ENCODE measurements at regions not wholly inside any gene's neighbourhood (a gene's known extent, or its start where the extent isn't known, plus 50 kb on each side); places are given as distances from the start of the nearest gene placed in this dataset.

- Histone ChIP-seq H3K27ac (no peak overlapping the region), H3K4me3 (no peak overlapping the region), H3K27me3 (replicated peaks; ENCODE audit: insufficient read depth) (no peaks in the 10 kb centered on the region), H3K9me3 (no peaks in the 10 kb centered on the region), H3K36me3 (no peaks in the 10 kb centered on the region), H3K4me1 (replicated peaks) (no peaks in the 10 kb centered on the region)
- WGBS = 92% methylated on average over 6 of the region's 6 CpGs
- TF ChIP-seq POLR2A (IDR thresholded peaks at IDR 0.05) (no peak), CTCF (IDR thresholded peaks at IDR 0.05) (no peak), POLR2AphosphoS5 (IDR thresholded peaks at IDR 0.05) (no peak)
- no peak for DNase-seq (ENCODE audit: low spot score)
- intact Hi-C loops (cut with DNase I) = loop anchor here (2.0 to 10.0 kb wide), 4 partner anchors 332 to 647 kb away; partner anchors contain the start of genes CDC73, GLRX2 and RGS2
These were observed 100.2 kb upstream of the RGS1 start for GRCh38 chr1:192475329-192475728.

DNA sequence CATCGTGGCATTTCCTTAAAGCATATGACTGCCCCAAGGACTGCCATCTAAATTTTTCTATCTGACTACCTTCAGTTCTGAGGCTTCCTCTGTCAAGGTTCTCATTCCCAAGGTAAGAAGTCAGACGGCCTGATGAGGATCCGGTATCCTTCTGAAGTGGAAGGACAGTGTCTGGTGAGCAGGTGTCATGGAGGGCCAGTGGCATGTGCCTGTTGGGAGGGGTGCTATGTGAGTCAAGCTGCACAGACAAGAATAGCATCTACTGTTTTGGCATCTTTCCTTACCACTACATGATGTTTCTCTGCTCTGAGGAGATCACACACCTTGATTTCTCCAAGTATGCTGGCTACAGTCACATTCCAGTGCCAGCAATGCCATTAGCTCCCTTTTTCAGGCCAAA lies 99.6 kb upstream of the RGS1 start:
- no peaks in the 10 kb centered on the region for H3K9me3 ChIP-seq
- no peak for TF ChIP-seq POLR2AphosphoS5 (IDR thresholded peaks at IDR 0.05)
- no peak for TF ChIP-seq POLR2A (IDR thresholded peaks at IDR 0.05)
- no peak for TF ChIP-seq CTCF (IDR thresholded peaks at IDR 0.05)
- no peaks in the 10 kb centered on the region for H3K27me3 ChIP-seq (replicated peaks; ENCODE audit: insufficient read depth)
- H3K4me3 ChIP-seq = no peak overlapping the region
- no peak overlapping the region for H3K27ac ChIP-seq
- no peaks in the 10 kb centered on the region for H3K4me1 ChIP-seq (replicated peaks)
- 89% methylated on average over 3 of the region's 3 CpGs for WGBS
- no peak for DNase-seq (ENCODE audit: low spot score)
- no peaks in the 10 kb centered on the region for H3K36me3 ChIP-seq
- intact Hi-C loops (cut with DNase I) = loop anchor here (2.0 to 10.0 kb wide), 5 partner anchors 133 to 646 kb away; partner anchors contain the start of genes CDC73, GLRX2 and RGS2

DNA sequence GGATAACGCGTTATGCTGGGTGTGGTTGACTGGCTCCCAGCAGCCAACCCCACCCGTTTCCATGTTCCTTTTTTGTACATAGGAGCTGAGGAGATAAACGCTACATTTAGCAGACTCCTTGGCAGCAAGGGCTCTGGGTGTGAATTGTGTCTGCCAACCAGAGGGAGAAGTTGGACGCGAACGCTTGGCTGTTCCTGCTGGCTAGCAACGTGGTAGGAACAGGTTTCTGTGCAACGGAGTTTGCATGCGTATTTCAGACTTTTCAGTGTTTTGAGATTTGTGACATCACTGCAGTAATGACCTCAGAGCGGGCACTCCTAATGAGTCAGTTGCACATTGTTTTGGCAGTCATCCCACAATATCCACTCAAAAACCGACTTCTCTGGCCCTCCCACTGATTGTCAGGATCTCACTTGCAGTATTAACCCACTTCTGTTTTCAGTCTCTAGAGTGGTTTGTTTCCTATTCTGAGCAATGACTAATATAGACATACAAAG lies 98.7 kb upstream of the RGS1 start:
- TF ChIP-seq CTCF (IDR thresholded peaks at IDR 0.05) (no peak), POLR2A (IDR thresholded peaks at IDR 0.05) (no peak), POLR2AphosphoS5 (IDR thresholded peaks at IDR 0.05) (no peak)
- Histone ChIP-seq H3K36me3 (no peaks in the 10 kb centered on the region), H3K27ac (no peak overlapping the region), H3K4me3 (no peak overlapping the region), H3K4me1 (replicated peaks) (no peaks in the 10 kb centered on the region), H3K27me3 (replicated peaks; ENCODE audit: insufficient read depth) (no peaks in the 10 kb centered on the region), H3K9me3 (no peaks in the 10 kb centered on the region)
- DNase-seq (ENCODE audit: low spot score) = no peak
- intact Hi-C loops (cut with DNase I) = loop anchor here (1.0 to 10.0 kb wide), 5 partner anchors 103 to 645 kb away; partner anchors contain the start of genes CDC73, GLRX2 and RGS2
- WGBS = 67% methylated on average over 12 of the region's 12 CpGs

DNA sequence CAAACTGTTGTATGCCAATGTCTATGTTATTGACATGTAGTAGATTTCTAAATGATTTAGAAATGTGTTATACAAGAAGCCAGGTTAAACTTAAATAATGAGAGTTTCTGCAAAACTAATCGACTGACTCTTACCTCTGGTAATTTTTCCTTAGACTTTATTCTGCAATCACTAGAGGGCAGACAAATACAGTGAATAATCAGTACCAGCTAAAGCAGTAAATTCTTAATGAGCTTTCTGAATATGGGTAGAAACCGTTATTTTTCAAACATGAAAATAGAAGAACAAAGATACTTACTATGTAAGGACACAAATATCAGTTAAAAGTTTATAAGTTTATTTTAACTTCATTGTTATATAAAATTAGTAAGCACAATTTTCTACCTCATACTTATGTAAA lies 97.9 kb upstream of the RGS1 start:
- Histone ChIP-seq H3K27ac (no peak overlapping the region), H3K36me3 (no peaks in the 10 kb centered on the region), H3K4me1 (replicated peaks) (no peaks in the 10 kb centered on the region), H3K4me3 (no peak overlapping the region), H3K27me3 (replicated peaks; ENCODE audit: insufficient read depth) (no peaks in the 10 kb centered on the region), H3K9me3 (no peaks in the 10 kb centered on the region)
- WGBS = 3% methylated on average over 2 of the region's 2 CpGs
- intact Hi-C loops (cut with DNase I) = loop anchor here (1.0 to 10.0 kb wide), 5 partner anchors 103 to 645 kb away; partner anchors contain the start of genes CDC73, GLRX2 and RGS2
- no peak for DNase-seq (ENCODE audit: low spot score)
- TF ChIP-seq CTCF (IDR thresholded peaks at IDR 0.05) = peak; percentile 35 to 82 (median 56)
- TF ChIP-seq POLR2AphosphoS5 (IDR thresholded peaks at IDR 0.05) = no peak

Data from prostate gland (tissue), 2 donors.